EH (cell line): ENCODE measurements at regions not wholly inside any gene's neighbourhood (a gene's known extent, or its start where the extent isn't known, plus 50 kb on each side); places are given as distances from the start of the nearest gene placed in this dataset.

Experiments
- DNase-seq: peaks from one replicate; pipeline ENCODE4 v3.0.0-alpha.2; 2015; ENCODE audit warnings: low read depth

GRCh38 chr2:196249171-196249570, 77.8 kb upstream of the STK17B start:
- peak; percentile 91 for DNase-seq

GRCh38 chr2:196249860-196250259, 78.5 kb upstream of the STK17B start:
- peak; percentile 81 for DNase-seq

- DNase-seq = no peak
Observed at GRCh38 chr2:196251132-196251531, 79.8 kb upstream of the STK17B start.

- DNase-seq = peak; percentile 73
Observed at GRCh38 chr2:196252408-196253115, 81.2 kb upstream of the STK17B start.

GRCh38 chr2:196253116-196253480, 81.7 kb upstream of the STK17B start:
- no peak for DNase-seq

GRCh38 chr2:196256585-196256984, 85.2 kb upstream of the STK17B start:
- no peak for DNase-seq

GRCh38 chr2:196257086-196257485, 85.7 kb upstream of the STK17B start:
- no peak for DNase-seq

- no peak for DNase-seq
Observed at GRCh38 chr2:196258407-196258806, 87.0 kb upstream of the STK17B start.

GRCh38 chr2:196259507-196260481, 88.4 kb upstream of the STK17B start:
- peak; percentile 89 for DNase-seq

GRCh38 chr2:196260546-196260945, 89.2 kb upstream of the STK17B start:
- no peak for DNase-seq

- DNase-seq = no peak
Observed at GRCh38 chr2:196262606-196263005, 91.2 kb upstream of the STK17B start.

GRCh38 chr2:196263181-196263747, 91.9 kb upstream of the STK17B start:
- DNase-seq = peak; percentile 96

GRCh38 chr2:196266351-196266750, 95.0 kb upstream of the STK17B start:
- no peak for DNase-seq

GRCh38 chr2:196266855-196267254, 95.5 kb upstream of the STK17B start:
- DNase-seq = peak; percentile 79

GRCh38 chr2:196268025-196268424, 96.6 kb upstream of the STK17B start:
- peak; percentile 67 for DNase-seq

- DNase-seq = peak; percentile 69
Observed at GRCh38 chr2:196268538-196269338, 97.4 kb upstream of the STK17B start.

- no peak for DNase-seq
Observed at GRCh38 chr2:196271795-196272194, 100.4 kb upstream of the STK17B start.

GRCh38 chr2:196274387-196274809, 103.0 kb upstream of the STK17B start:
- peak; percentile 68 for DNase-seq

- peak; percentile 70 for DNase-seq
Observed at GRCh38 chr2:196275646-196276352, 104.4 kb upstream of the STK17B start.

GRCh38 chr2:196276421-196276820, 105.0 kb upstream of the STK17B start:
- DNase-seq = no peak

- peak; percentile 56 for DNase-seq
Observed at GRCh38 chr2:196277002-196277401, 105.6 kb upstream of the STK17B start.
